ENCODE measurements at regions not wholly inside any gene's neighbourhood (a gene's known extent, or its start where the extent isn't known, plus 50 kb on each side); places are given as distances from the start of the nearest gene placed in this dataset.

DNA sequence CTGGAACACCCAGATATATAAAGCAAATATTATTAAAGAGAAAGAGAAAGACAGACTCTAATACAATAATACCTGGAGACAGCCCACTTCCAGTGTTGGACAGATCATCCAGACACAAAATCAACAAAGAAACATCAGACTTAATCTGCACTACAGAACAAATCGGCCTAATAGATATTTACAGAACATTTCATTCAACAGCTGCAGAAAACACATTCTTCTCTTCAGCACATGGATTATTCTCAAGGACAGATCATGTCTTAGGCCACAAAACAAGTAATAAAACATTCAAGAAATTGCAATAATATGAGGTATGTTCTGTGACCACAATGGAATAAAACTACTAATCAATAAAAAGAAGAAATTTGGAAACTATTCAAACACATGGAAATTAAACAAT, 398.3 kb upstream of the DUSP10 start:
- TF ChIP-seq, protein P1, sequence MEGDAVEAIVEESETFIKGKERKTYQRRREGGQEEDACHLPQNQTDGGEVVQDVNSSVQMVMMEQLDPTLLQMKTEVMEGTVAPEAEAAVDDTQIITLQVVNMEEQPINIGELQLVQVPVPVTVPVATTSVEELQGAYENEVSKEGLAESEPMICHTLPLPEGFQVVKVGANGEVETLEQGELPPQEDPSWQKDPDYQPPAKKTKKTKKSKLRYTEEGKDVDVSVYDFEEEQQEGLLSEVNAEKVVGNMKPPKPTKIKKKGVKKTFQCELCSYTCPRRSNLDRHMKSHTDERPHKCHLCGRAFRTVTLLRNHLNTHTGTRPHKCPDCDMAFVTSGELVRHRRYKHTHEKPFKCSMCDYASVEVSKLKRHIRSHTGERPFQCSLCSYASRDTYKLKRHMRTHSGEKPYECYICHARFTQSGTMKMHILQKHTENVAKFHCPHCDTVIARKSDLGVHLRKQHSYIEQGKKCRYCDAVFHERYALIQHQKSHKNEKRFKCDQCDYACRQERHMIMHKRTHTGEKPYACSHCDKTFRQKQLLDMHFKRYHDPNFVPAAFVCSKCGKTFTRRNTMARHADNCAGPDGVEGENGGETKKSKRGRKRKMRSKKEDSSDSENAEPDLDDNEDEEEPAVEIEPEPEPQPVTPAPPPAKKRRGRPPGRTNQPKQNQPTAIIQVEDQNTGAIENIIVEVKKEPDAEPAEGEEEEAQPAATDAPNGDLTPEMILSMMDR (IDR thresholded peaks at IDR 0.05 in 2 of 3, conservative IDR thresholded peaks at IDR 0.05 in 1 of 3; ENCODE audit: borderline replicate concordance in 1 of 3, insufficient read depth in 1 of 3, low read depth in 2 of 3, low read length in 2 of 3) = no peak
- no peak for TF ChIP-seq SIN3A (IDR thresholded peaks at IDR 0.05; ENCODE audit: low read depth)
- TF ChIP-seq EZH2 (IDR thresholded peaks at IDR 0.05) = no peak

Measured in HCT116 (cell line).